NB4 (cell line): ENCODE measurements at regions not wholly inside any gene's neighbourhood (a gene's known extent, or its start where the extent isn't known, plus 50 kb on each side); places are given as distances from the start of the nearest gene placed in this dataset.
"Not testable (repeated sequence)": the region's sequence is repeated elsewhere in the genome, so short reads cannot be mapped to it uniquely, and the experiment has no call there.

Source experiments
- CTCF ChIP-seq: IDR thresholded peaks from one replicate; pipeline ENCODE4 v1.5.1; 2012; ENCODE audit warnings: low read depth, low read length
- MAX ChIP-seq: IDR thresholded peaks from 2 replicates; pipeline ENCODE4 v1.6.1; 2011; ENCODE audit warnings: low read depth, low read length
- MYC ChIP-seq: IDR thresholded peaks from 2 replicates; pipeline ENCODE4 v1.6.1; 2011; ENCODE audit warnings: low read depth, low read length
- POLR2A ChIP-seq: IDR thresholded peaks from 2 replicates; pipeline ENCODE4 v1.6.1; 2011; ENCODE audit warnings: mild to moderate bottlenecking; ENCODE audit not compliant: insufficient read length; ENCODE audit errors: extremely low read depth

GRCh38 chr2:132315546-132315945 lies 101.1 kb upstream of the GPR39 start:
- TF ChIP-seq CTCF, POLR2A, MAX, MYC: not testable (repeated sequence)
